GM19239 (cell line): ENCODE measurements at regions not wholly inside any gene's neighbourhood (a gene's known extent, or its start where the extent isn't known, plus 50 kb on each side); places are given as distances from the start of the nearest gene placed in this dataset.
A peak's percentile ranks its signal among the peaks of the same experiment; 100 is the strongest.

Experiments used
- DNase-seq: peaks from one replicate; pipeline ENCODE4 v3.0.0; 2011; ENCODE audit warnings: low spot score; ENCODE audit not compliant: insufficient read length
- FAIRE-seq: peaks from 2 replicates; lab custom pipeline; 2011; peaks lifted over from hg19 to GRCh38; lab: Jason Lieb, UNC

DNA sequence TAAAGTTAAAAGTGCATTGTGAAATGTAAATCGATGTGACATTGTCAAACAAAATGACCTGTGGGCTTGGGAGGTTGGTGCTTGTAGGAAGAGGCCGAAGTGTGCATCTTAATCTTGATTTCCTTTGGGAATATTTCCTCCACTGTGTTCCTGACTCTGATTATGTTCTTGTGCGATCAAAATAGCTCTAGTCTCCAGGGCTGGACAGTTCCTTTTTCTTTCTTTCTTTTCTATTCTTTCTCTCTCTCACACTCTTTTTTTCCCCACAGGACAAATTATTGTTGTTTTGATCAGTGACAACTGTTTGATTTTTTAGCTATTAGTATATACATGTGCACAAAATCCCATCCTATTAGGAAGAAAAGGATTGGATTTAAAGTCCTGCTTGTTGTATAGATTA is 347.5 kb downstream of the ZSWIM6 start:
- no peak for FAIRE-seq
- DNase-seq = no peak

DNA sequence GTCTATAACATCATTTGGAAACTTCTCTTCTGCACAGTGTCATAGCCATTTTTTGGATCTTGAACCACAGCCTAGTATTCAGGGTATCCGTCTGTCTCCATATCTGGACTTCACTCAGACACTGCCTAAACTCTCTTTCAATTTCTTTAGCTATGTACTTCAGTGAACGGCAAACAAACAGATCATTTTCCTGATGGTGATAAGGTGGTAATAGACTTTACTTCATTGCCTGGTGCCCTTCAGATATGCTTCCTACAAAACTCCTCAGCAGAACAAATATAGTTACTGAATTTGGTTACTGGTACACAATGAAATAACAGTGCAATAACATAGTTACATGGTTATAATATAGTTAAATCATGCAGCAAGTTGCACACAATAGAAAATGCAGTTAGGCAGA is 348.2 kb downstream of the ZSWIM6 start:
- no peak for FAIRE-seq

DNA sequence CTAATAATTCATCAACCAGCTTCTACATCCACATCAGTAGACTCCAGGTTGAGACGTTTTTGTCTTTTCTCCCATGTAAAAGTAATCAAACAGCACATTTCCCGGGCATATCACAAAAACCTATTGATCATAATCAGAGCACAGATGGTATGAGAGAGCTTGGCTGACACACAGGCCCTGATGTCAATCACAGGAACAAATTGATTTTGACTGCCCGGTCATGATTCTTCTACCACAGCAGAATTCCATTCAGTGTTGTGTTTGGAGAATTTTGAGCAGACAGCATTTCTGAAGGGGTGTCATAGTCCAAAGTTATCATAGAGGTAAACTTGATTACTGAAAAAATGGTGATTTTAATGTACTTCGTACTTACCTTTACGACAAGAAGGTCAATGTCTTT is 351.1 kb downstream of the ZSWIM6 start:
- no peak for DNase-seq
- no peak for FAIRE-seq

More for the DNA sequence above, 348.2 kb downstream of the ZSWIM6 start:
- no peak for DNase-seq

DNA sequence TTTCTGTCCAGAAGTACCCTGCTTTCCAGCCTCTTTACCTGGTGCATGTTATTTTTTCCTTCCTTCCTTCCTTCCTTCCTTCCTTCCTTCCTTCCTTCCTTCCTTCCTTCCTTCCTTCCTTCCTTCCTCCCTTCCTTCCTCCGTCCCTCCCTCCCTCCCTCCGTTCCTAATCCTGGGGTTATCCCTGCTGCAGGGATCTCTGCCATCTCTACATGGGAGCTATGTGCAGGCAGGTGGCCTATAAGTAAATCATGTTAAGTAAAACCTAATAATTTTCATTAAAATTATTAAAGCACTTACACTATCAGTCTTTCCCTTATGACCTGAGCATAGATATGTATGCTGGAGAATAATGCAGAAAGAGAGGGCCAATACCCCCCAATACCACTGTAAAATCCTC is 351.9 kb downstream of the ZSWIM6 start:
- DNase-seq (no peak), FAIRE-seq (no peak)

DNA sequence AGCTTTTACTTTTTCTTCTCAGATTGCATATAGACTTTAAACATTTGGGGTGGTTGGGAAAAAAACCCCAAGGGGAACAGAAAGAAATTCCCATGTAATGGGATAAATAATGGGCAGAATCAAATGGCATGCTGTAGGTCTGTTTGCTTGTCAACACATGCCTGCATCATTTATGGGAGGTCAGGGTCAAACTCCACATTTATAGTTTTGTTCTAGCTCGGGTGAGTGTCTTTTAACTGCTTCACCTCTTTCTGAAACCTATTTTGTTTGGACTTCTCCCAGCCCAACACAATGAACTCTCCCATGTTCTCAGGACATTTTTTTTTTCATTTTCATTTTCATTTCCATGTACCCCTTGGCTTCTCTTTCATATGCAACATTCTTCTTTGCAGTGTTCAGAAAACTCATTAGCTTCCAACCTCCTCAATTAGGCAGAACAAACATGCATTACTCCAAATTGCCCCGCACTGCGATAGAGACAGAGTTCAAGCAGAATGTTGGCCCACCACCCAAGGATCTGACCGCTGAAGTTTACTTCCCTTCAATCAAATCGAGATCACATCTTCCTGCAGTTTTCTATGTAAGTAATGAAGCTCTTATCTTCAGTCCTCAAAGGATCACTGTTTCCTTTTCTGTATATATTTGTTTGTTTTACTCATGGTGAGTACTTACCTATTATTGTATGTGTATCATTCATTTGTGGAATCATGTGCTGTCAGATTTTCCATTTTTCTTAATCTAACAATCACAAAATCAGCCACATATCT is 354.6 kb downstream of the ZSWIM6 start:
- FAIRE-seq = peak; percentile 47

DNA sequence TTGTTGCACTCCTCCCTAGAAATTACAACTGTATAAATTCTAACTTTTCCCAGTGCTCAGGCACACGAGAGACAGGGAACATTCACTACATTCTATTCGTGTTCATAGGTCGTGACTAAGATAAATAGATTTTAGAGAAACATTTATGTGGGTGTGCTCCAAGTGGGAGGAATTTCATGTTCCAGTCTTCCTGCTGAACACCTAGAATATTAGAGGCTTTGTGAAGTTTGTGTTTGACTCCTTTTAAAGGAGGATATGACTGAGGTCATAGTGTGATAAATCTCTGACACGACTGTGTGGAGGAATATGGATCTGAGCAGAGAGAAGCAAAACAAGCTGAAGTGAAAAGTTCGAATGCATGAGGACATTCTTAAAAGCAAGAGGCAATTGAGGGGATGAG is 355.3 kb downstream of the ZSWIM6 start:
- FAIRE-seq = no peak

More for the DNA sequence above, 354.6 kb downstream of the ZSWIM6 start:
- DNase-seq = no peak

DNA sequence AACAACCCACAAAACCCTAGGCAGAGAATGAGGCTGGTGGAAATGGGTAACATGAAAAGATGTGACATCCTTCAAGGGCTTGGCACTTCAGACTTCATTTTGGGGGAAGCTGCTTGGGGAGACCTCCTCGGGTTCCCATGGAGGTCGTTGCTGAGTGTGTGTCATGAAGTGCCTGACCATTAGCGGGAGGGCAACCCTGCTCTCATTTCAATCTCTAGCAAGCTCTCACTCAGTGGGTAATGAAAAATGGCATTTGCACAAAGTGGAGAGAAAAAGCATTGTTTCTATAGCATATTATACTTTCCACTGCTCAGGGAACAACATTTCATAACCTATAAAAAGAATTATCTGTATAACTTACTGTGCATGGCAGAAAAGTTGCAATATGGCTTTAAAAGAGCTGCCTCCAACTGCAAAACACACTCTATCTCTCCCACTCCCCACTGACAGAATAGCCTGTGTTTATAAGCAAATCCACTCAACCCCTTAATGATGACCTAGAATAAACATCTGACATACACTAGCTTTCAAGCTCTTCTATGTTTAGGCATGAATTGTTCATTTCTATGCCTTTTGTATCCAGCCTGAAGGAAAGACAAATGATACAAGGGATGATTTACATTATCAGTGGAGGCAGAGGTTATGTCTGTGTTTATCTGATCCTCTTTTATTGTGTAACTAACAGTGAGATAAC is 357.2 kb downstream of the ZSWIM6 start:
- FAIRE-seq (no peak), DNase-seq (no peak)

More for the DNA sequence above, 355.3 kb downstream of the ZSWIM6 start:
- no peak for DNase-seq

DNA sequence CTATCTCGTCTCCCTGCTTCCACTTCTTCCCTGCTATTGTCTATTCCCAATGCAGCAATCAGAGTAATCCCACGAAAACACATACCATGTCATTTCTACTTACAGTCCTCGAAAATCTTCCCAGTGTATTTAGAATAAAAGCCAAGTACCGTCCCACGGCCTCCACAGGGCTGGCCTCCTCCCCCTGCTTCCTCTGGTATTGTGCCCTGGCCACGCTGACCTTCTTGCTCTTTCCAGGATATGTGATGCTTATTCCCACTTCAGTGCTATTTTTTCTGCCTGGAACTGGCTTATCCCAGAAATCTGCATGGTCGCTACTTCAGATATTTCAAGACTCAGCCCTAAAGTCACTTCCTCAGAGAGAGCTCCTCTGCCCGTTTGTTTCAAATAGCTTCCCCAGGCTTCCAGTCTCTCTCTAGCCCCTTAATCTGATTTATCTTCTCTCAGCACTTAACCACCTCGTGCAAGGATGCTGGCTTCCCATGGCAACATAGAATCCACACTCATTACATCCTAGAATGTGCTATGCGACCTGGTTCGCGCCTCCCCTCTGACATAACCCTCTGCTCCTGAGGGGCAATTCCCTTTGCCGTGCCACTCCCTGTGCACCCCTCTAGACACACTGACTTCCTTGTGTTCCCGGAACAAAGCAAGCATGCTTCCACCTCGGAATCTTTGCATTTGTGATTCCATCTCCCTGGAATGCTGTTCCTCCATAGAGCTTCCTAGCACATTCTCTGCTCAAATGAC is 365.9 kb downstream of the ZSWIM6 start:
- DNase-seq (no peak), FAIRE-seq (no peak)

DNA sequence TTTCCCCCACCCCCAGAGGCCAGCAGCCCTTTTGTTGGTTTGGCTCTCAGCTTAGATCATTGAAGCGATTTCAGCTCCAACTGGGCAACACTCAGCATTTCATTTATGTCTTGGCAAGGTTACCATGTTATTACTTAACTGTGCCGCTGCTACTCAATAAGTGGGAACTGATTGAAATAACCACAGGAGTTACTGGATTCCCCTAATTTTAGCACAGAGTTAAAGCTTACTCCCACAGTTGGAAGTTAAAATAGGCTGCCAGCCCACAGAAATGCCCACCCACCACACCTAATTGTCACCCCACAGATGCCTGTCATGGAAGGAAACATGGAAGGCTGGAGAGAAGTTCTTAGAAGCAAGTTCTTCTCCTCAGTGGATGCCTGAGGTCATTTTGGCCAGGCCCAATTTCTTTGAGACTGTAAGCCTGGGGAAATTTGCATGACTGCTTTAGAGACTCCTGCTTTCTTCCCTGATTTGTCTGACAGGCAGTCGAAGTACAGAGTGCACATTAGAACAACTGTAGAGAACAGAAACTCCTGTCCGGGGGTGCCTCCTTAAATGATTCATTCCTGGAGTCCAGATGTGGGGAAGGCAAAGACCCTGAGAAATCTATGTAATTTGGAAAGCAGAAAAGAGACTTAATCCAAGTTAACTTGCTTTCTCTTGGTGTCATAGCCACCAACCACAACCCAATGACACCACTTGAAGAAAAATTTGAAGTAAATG is 370.0 kb downstream of the ZSWIM6 start:
- DNase-seq (peak; percentile 7), FAIRE-seq (peak; percentile 65)

DNA sequence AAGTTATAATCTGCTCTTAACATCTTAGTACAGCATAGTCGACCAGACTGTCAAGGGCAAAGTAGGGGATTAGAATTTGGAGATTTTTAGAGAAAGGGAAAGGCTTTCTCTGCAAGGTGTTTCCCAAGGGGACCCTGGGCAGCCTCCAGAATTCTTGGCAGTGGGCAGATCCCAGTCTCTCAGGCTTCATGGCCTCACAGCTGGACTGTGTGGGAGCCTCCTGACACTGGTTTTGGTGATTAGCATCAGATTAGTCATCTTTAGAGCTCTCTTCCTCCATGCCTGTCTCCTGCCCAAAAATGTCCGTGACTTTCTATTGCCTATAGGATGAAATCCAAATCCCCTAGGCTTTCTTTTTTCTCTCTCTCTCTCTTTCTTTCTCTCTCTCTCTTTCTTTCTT is 370.7 kb downstream of the ZSWIM6 start:
- no peak for FAIRE-seq
- no peak for DNase-seq

DNA sequence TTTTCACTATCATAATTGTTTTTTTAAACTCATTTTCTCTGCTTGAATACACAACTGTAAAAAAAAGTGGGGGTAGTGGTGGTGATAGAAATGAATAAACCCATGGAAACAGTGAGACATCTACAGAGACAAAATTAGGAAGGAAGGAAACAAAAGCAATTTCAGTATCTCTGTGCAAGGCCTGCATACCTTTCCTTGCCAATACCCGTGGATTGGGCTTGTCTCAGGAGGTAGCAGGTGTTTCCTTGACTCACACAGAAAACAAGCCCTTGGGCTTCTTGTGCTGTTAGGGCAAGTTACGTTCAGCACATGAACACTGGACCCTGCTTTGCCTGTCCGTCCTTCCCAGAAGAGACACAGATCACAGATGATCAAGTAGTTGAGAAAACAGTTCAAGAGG is 372.2 kb downstream of the ZSWIM6 start:
- FAIRE-seq = no peak

DNA sequence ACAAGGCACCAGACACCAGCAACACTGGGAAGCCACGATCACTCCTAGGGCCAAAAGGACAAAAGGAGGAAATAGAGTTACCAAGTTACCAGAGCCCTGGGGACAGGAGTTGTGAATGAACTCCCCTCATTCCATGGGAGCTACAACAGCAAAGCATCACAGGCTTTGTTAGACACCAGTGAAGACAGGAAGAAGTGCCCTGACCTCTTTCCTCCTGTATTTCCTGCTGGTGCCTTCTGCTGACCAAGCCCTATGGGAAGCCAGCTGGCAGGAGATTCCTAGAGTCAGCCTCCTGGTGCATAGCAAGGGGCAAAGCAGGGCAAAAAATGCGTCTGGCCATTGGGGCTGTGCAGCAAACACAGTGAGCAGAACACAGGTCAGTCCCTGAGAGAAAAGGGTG is 374.7 kb downstream of the ZSWIM6 start:
- no peak for DNase-seq
- no peak for FAIRE-seq

More for the DNA sequence above, 372.2 kb downstream of the ZSWIM6 start:
- no peak for DNase-seq

DNA sequence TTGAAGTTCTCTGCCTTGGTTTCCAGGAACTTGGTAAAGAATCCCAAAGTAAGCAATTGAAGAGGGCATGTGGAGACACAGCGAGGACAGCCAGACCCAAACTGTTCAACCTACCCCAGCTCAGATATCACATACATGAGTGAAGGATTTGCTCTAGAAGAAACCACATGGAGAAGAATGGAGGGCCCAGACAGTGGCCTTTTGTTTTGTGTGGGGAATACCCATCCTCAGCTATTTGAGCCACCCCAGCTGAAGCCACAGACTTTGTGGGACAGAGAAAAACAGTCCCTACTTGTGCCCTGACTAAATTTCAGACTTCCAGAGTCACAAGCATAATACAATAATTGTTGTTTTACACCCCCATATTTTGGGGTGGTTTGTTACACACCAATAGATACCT is 387.1 kb downstream of the ZSWIM6 start:
- no peak for FAIRE-seq
- no peak for DNase-seq

DNA sequence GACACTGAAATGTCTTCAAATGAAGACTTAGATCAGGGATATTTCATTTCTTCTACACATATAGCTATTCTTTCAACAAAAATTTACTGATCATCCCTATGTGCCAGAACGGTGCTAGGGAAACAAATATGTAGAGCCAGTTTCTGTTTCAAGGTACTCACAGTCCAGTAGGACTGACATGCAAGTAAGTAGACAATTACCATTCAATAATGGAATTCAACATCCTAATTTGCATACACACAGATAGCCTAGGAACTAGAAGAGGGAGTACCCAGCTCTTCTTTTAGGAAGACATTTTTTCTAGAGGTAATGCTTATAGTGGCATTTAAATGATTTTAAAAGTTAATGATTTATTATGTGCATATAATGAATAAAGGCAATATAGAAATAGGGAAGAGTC is 388.8 kb downstream of the ZSWIM6 start:
- FAIRE-seq = no peak

DNA sequence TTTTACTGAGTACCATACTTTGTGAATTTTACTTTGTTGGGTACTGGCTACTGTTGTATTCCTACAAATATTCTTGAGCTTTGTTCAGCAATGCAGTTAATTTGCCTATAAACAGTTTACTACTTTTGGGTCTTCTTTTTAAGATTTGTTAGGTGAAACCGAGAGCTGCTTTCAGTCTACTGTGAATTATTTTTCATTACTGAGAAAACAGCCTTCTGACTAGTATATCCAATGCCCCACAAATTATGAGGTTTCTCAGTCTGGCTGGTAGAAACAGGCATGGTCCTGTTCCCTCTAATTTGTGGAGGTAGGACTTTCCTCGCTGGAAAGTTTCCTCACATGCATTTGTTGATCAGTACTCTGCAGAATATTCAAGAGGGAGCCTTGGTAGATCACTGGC is 392.0 kb downstream of the ZSWIM6 start:
- FAIRE-seq (no peak), DNase-seq (no peak)

More for the DNA sequence above, 388.8 kb downstream of the ZSWIM6 start:
- no peak for DNase-seq

DNA sequence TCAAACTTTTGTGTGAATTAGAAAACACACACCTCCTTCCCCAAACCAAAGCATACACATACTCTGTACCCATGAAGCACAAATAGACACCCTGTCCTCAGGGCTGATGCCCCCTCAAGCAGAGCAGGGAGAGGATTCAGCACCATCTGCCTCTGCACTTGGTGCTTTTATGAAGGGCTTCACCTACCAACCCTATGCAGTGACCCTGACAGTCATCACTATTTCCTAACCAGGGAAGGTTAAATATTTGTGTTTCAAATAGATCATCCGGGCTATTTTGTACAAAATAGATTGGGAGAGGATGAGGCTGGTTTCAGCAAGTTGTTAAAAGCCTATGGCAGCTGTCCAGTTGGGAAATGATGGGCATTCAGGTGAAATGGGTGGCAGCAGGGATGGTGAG is 396.2 kb downstream of the ZSWIM6 start:
- DNase-seq = no peak
- FAIRE-seq = no peak

DNA sequence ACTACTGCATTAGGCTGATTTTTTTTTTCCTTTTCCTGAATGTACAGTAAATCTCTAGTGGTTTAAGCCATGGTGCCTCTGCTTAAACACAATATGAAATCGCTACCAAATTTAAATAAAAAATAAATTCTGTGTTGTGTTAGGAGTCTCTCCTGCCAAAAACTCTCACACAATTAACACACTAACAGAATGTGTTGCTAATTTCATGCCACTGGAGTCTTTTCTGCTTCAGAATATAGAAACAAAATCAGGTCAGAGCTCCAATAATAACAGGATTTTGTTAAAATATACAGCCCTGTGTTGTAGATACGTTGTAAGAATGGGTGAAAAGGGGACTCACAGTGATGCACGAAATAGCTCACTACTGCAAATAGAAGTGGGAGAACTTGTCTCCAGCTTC is 398.8 kb downstream of the ZSWIM6 start:
- FAIRE-seq (no peak), DNase-seq (no peak)

DNA sequence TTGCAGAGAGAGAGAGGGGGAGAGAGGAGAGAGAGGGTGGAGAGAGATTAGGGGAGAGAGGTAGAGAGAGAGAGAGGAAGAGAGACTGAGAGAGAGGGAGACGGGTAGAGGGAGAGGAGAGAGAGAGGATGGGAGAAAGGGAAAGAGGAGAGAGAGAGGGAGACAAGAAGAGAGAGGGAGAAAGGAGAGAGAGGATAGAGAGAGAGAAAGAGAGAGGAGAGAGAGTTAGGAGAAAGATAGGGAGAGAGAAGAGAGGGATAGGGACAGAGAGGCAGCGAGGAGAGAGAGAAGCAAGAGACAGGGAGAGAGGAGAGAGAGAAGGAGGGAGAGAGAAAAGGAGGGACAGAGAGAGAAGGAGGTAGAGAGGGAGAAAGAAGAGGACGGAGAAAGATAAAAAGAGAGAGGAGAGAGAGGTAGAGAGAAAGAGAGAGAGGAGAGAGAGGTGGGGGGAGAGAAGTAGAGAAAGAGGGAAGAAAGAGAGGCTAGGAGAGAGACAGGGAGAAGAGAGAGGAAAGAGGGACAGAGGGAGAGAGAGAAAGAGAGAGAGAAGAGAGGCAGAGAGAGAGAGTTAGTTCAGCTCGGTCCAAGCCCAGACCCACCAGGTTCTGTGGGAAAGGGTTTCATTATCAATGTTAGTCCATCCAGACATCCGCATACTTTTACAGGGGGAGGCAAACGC is 399.3 kb downstream of the ZSWIM6 start:
- FAIRE-seq (no peak), DNase-seq (no peak)

DNA sequence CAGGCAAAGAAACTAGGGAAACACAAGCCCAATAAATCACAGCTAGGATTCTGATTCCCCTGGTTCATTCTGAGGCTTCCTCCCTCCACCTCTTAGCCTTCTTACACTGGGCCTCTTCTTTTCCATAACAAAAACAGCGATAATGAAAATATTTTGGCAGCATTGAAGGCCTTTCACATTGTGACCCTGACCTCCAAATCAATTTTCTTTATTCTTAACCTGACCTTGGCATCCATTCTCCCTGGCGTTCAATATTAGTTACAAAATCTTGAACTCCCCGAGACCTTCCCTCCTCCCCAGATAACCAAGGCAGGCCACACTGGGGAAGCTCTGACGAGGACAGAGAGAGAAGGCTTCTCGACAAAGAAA is 399.9 kb downstream of the ZSWIM6 start:
- FAIRE-seq (no peak), DNase-seq (no peak)

DNA sequence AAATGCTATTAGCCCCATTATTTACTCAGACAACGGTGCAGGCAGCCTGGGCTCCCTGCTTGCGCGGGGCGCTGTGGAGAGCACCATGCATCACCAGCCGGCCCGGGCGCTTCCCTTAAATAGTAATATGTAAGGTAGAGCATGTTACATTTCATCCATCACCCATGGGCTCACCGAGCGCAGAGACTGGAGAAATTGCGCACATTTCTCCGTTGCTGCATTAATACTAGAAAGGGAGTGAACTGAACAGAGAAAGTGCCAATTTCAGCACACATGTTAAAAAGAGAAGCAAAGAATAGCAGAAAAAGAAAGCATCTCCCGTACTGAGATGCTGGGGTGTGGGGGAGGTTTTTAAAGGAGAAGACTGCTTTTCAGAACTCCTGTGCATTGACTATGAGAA is 400.3 kb downstream of the ZSWIM6 start:
- DNase-seq = no peak
- FAIRE-seq = no peak
